Adipocyte (in vitro differentiated cells): ENCODE measurements at regions not wholly inside any gene's neighbourhood (a gene's known extent, or its start where the extent isn't known, plus 50 kb on each side); places are given as distances from the start of the nearest gene placed in this dataset.
A peak's percentile ranks its signal among the peaks of the same experiment; 100 is the strongest.
"Not testable (repeated sequence)": the region's sequence is repeated elsewhere in the genome, so short reads cannot be mapped to it uniquely, and the experiment has no call there.

Experiments
- DNase-seq: peaks from one replicate; pipeline ENCODE4 v3.0.0-alpha.2; 2015; ENCODE audit warnings: low read depth
- H3K27me3 ChIP-seq: replicated peaks from 2 replicates; pipeline ENCODE4 v1.7.0; 2013; ENCODE audit warnings: mild to moderate bottlenecking, low read length, moderate library complexity; ENCODE audit not compliant: control insufficient read depth, insufficient read depth
- H3K36me3 ChIP-seq: 2 replicates; pipeline ENCODE4 v1.7.0; 2013; ENCODE audit warnings: low read length, mild to moderate bottlenecking, moderate library complexity; ENCODE audit not compliant: control insufficient read depth, insufficient read depth, severe bottlenecking
- H3K4me1 ChIP-seq: 2 replicates; pipeline ENCODE4 v1.7.0; 2013; ENCODE audit warnings: mild to moderate bottlenecking, low read length, moderate library complexity; ENCODE audit not compliant: control insufficient read depth, insufficient read depth
- H3K4me3 ChIP-seq: 2 replicates; pipeline ENCODE4 v1.7.0; 2013; ENCODE audit warnings: mild to moderate bottlenecking, low read length, moderate library complexity
- H3K9ac ChIP-seq: 2 replicates; pipeline ENCODE4 v1.7.0; 2013; ENCODE audit warnings: mild to moderate bottlenecking, low read length, moderate library complexity
- H3K9me3 ChIP-seq: 2 replicates; pipeline ENCODE4 v1.7.0; 2013; ENCODE audit warnings: mild to moderate bottlenecking, low read length, moderate library complexity; ENCODE audit not compliant: control insufficient read depth

- not testable (repeated sequence) for H3K36me3 ChIP-seq, DNase-seq, H3K9me3 ChIP-seq, H3K4me1 ChIP-seq, H3K9ac ChIP-seq, H3K4me3 ChIP-seq
- H3K27me3 ChIP-seq: peaks cover 29% of the 10 kb centered on the region
Observed at GRCh38 chr10:117838500-117839498, 207.9 kb downstream of the RAB11FIP2 start.

DNA sequence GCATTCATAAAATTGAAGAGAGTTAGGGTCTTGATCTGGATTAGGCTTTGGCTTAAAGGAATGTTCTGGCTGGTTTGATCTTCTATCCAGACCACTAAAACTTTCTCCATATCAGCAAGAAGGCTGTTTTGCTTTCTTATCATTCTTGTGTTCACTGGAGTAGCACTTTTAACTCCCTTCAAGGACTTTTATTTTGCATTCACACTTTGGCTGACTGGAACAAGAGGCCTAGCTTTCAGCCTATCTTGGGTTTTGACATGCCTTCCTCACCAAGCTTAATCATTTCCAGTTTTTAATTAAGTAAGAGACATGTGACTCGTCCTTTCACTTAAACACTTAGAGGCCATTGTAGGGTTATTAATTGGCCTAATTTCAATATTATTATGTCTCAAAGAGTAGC is 190.3 kb downstream of the RAB11FIP2 start:
- Histone ChIP-seq H3K27me3 (peaks cover 10% of the 10 kb centered on the region), H3K9me3 (peaks cover 12% of the 10 kb centered on the region)
- not testable (repeated sequence) for H3K4me1 ChIP-seq, H3K36me3 ChIP-seq, H3K4me3 ChIP-seq, H3K9ac ChIP-seq, DNase-seq

GRCh38 chr10:117860135-117860534 is 186.6 kb downstream of the RAB11FIP2 start:
- Histone ChIP-seq H3K36me3 (no peaks in the 10 kb centered on the region), H3K9ac (no peak overlapping the region), H3K9me3 (peaks cover 12% of the 10 kb centered on the region), H3K4me3 (no peak overlapping the region), H3K27me3 (peaks cover 12% of the 10 kb centered on the region), H3K4me1 (no peaks in the 10 kb centered on the region)
- DNase-seq: no peak

- Histone ChIP-seq H3K9ac (no peak overlapping the region), H3K9me3 (peaks cover 5% of the 10 kb centered on the region), H3K36me3 (no peaks in the 10 kb centered on the region), H3K4me1 (no peaks in the 10 kb centered on the region), H3K4me3 (no peak overlapping the region), H3K27me3 (peaks cover 12% of the 10 kb centered on the region)
- DNase-seq: peak; percentile 10
Observed at GRCh38 chr10:117860823-117861222, 185.9 kb downstream of the RAB11FIP2 start.

GRCh38 chr10:117861329-117861728 is 185.4 kb downstream of the RAB11FIP2 start:
- Histone ChIP-seq H3K4me3 (no peak overlapping the region), H3K36me3 (no peaks in the 10 kb centered on the region), H3K9me3 (no peaks in the 10 kb centered on the region), H3K27me3 (peaks cover 12% of the 10 kb centered on the region), H3K4me1 (no peaks in the 10 kb centered on the region), H3K9ac (no peak overlapping the region)
- no peak for DNase-seq

GRCh38 chr10:117863771-117864170 is 183.0 kb downstream of the RAB11FIP2 start:
- no peak overlapping the region for H3K4me3 ChIP-seq
- peaks cover 12% of the 10 kb centered on the region for H3K27me3 ChIP-seq
- no peak overlapping the region for H3K9ac ChIP-seq
- H3K4me1 ChIP-seq: no peaks in the 10 kb centered on the region
- no peaks in the 10 kb centered on the region for H3K36me3 ChIP-seq
- no peak for DNase-seq
- H3K9me3 ChIP-seq: no peaks in the 10 kb centered on the region

GRCh38 chr10:117865945-117866344 is 180.8 kb downstream of the RAB11FIP2 start:
- no peak for DNase-seq
- Histone ChIP-seq H3K27me3 (peaks cover 17% of the 10 kb centered on the region), H3K9ac (no peak overlapping the region), H3K36me3 (no peaks in the 10 kb centered on the region), H3K9me3 (no peaks in the 10 kb centered on the region), H3K4me1 (no peaks in the 10 kb centered on the region), H3K4me3 (no peak overlapping the region)

DNA sequence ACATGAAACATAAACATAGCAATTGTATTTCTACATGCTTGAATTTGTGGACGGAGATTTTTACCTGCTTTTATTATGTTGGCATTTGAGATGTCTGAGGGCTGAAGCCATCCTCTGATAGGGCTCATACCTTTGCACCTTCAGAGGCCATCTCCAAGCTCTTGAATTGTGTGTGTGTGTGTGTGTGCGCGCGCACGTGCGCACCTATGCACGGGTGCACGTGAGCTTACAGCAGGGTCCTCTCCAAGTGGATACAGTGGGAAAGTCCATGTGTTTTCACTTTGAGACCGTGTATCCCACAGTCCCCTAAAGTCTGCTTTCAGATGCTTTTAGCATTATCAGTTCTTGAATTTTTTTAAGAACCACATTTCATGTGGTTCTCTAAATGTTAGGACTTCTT is 178.6 kb downstream of the RAB11FIP2 start:
- H3K9ac ChIP-seq: no peak overlapping the region
- no peak for DNase-seq
- H3K4me1 ChIP-seq: no peaks in the 10 kb centered on the region
- H3K27me3 ChIP-seq: peaks cover 15% of the 10 kb centered on the region
- no peak overlapping the region for H3K4me3 ChIP-seq
- no peaks in the 10 kb centered on the region for H3K9me3 ChIP-seq
- no peaks in the 10 kb centered on the region for H3K36me3 ChIP-seq

DNA sequence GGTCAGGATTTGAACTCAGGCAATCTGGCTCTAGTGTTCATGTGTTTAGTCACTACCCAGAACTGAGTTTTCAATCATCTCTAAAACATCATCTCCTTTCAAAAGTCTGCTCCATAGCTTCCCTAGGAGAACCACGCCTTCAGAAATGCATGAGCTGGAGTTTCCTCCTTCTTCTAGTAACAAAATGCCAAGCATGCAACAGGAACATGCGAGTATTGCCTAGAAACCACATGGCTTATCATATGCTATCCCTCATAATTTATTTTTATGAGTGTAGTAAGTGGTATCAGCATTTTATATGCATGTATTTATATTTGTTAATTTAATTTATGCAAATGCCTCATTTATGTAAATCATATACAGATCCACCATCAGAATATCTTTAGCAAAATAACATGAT is 170.9 kb downstream of the RAB11FIP2 start:
- Histone ChIP-seq H3K27me3 (peaks cover 14% of the 10 kb centered on the region), H3K4me1 (no peaks in the 10 kb centered on the region), H3K9ac (no peak overlapping the region), H3K36me3 (no peaks in the 10 kb centered on the region), H3K9me3 (no peaks in the 10 kb centered on the region), H3K4me3 (no peak overlapping the region)
- DNase-seq: no peak

DNA sequence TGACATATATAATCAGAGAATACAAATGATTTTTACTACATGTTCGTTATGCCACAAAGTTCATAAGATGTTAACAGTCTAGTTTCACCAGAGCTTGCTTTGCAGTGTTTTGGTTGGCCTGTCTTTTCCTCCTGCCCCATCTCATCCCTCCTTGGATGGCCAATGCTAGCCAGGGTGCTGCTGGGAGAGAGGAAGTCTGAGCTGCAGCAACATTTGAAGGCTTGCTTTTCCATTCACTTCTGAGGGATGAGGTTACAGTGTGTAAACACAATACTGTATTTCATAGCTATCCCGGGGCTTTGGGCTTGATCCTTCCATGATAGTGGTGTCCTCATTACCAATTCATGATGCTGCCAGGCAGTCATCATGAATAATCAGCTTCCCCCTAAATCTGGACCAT is 170.5 kb downstream of the RAB11FIP2 start:
- H3K27me3 ChIP-seq: peaks cover 16% of the 10 kb centered on the region
- DNase-seq: no peak
- H3K4me1 ChIP-seq: no peaks in the 10 kb centered on the region
- no peaks in the 10 kb centered on the region for H3K36me3 ChIP-seq
- no peak overlapping the region for H3K4me3 ChIP-seq
- H3K9me3 ChIP-seq: no peaks in the 10 kb centered on the region
- H3K9ac ChIP-seq: no peak overlapping the region

DNA sequence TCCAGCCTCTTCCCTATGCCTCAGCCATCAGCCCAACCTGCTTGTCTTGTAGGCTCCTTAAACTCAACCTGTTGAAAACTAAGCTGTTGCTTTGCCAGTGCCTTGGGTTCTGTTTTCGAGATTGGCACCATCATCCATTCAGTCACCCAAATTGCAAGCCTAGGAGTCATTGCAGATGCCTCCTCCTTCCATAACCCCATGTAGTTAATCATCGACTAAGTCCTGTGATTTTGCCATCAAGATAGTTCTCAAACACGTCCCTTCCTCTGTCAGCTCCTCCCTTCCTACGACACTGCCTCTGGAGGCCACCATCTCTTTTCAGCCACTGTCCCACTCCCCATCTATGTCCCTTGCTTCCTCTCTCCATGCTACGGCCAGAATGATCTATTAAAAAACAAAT is 168.1 kb downstream of the RAB11FIP2 start:
- no peaks in the 10 kb centered on the region for H3K4me1 ChIP-seq
- H3K9ac ChIP-seq: no peak overlapping the region
- H3K36me3 ChIP-seq: no peaks in the 10 kb centered on the region
- no peaks in the 10 kb centered on the region for H3K9me3 ChIP-seq
- H3K4me3 ChIP-seq: no peak overlapping the region
- peaks cover 8% of the 10 kb centered on the region for H3K27me3 ChIP-seq
- no peak for DNase-seq
